ENCODE measurements at regions not wholly inside any gene's neighbourhood (a gene's known extent, or its start where the extent isn't known, plus 50 kb on each side); places are given as distances from the start of the nearest gene placed in this dataset.

- no peak for TF ChIP-seq CTCF (IDR thresholded peaks at IDR 0.05; ENCODE audit: insufficient read depth, low read depth, low read length)
- TF ChIP-seq EZH2 (IDR thresholded peaks at IDR 0.05; ENCODE audit: insufficient read depth, low read length), result no peak
These were observed 59.6 kb upstream of the RGMB start for GRCh38 chr5:98713856-98714255.
